Fibroblast of peridontal ligament (primary cell): ENCODE measurements at regions not wholly inside any gene's neighbourhood (a gene's known extent, or its start where the extent isn't known, plus 50 kb on each side); places are given as distances from the start of the nearest gene placed in this dataset.

Experiments used
- DNase-seq: peaks from one replicate; pipeline ENCODE4 v3.0.0-alpha.2; 2010; ENCODE audit errors: extremely low read depth

DNA sequence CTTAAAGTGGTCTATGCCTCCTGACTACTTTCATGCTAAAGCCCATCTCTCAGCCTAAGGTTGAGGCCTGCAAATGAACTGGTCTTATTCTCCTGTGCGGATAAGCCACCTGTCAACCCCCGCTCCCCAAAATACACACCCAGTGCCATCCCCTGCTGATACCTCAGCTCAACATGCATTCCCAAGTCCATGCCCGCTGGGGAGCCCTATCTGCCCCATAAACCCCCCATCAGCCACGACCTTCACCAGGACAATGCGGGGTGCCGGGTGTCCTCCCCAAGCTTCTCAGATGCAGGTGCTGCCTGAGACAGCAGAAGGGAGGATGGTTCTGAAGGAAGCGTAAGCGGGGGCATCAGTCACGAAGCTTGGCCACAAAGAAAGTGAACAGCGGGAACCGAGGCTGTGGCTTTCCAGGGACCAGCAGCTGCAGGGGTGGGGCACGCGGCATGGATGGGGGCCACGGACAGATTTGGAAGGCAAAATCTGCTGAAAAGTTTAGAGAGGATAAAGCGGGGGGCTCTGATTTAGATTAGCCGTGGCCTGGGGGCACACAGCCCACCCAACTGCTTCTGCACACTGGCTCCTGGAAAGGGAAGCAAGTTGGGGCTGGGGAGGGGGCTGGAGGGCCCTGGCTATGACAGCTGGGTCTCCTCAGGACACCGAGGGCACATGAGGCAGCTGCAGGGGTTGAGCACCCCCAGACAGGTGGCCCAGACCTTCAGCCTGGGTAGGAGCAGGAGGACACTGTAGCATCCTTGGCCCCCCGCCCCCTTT, 1391.9 kb downstream of the TBC1D22A start:
- no peak for DNase-seq

DNA sequence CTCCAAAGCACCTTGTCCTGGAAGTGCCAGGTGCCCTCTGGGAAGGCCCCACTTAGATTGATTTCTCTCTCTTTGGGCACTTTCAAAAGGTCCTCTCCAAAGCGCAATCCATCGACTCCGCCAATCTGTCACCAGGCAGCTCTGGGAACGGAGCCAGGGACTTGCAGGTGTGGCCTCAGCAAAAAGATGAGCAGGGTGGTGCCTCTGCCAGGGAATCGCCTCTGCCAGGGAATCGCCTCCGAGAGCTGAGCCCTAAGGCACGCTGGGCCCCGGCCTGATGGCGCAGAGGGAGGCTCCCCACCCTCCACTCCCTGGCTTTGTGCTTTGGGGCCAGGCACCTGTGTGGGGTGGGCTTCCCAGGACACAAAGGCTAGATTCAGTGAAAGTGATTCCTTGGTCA, 1391.3 kb downstream of the TBC1D22A start:
- no peak for DNase-seq

DNA sequence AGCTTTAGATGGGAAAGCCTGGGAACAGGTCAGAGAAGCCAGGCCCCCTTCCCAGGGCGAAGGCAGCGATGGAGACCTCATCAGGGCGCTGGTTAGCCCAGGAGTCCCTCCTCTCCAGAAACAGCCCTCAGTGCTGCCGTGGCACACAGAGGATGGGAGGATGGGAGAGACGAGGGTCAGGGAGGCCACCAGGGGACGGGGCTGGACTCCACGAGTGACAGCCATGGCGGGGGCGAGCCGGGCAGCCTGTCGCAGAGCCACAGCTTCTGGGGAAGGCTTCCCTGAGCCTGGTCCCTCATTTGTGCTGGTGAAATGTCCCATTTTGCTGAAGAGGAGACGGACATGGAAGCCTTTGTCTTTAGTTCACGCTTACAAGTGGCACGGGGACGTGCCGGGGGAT, 1390.5 kb downstream of the TBC1D22A start:
- DNase-seq, result no peak

DNA sequence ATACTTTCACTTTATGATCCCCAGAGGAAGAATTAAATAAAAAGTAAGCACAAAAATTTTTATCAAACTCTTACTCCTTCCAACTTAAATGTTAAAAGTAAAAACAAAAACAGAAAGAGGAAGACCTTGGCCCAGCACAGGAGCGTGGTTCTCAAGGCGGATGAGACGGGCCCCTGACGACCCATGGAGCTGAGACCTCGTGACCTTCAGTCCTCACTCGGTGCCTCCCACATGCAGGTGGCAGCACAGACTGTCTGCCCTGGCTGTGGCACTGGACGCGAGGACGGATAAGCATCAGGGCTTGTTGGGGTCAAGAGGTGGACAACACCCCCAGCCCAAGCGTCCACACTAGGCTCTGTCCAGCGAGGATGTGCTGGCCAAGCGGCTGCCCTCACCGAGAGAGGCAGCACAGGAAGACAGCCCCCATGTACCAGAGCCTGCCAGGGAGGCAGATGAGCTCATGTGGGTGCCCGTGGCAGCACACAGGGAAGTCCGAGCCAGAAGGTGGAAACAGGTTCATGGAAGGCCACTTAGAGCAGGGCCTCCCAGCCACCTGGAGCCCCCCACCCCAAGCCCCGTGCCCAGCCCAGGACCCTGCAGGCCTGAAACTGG, 1389.8 kb downstream of the TBC1D22A start:
- DNase-seq, result no peak

DNA sequence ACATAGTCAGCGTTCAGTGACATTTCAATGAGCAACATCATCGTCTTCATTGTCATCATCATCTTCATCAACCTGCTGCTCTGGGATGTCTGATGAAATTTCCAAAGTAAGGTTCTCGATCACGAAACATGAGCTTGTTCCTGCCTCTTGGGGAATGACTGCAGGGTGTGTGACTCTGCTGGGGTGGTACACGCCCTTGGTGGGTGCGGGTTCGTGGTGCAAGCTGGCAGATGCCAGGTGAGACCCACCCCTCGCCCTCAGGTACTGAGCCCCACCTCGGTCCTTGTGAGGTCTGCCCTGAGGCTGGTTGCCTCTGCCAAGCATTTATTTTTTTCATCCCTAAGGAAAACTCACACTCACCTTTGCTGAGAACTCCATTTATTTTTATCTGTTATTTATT, 1389.2 kb downstream of the TBC1D22A start:
- DNase-seq, result no peak

DNA sequence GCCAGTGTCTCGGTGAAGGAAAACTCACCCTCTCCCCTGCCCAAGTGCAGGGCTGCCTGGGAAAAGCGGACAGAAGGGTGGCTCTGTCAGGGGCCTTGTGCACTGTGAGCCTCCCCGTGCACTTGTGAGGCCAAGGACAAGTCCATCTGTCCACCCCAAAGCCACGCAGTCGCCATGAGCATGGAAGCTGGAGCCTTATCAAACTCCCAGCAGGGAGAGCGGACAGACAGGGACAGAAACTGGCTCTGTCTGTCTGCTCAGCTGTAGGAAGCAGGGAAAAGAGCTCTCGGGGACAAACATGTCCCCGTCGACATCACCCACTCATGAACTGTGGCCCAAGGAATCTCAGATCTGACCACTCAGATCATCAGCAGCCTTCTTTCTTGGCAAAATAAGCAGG, 1385.4 kb downstream of the TBC1D22A start:
- DNase-seq, result no peak

DNA sequence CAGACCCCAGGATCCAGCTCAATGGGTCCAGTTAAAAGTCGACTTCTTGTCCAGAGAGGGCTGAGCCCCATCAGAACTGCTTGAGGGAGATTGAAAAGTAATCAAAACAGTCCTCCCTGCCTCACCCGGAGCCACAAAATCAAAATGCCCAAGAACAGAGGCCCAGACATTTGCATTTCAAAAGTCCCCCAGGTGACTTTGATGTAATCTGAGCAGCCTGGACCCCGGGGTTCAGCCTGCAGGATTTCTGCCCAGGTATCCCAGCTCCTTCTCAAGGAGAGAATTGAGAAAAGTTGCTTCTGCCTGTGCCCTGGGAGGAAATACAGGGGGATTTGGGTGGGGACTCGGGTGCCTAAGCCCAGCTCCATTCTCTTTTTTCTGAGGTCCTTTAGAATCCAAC, 1385.0 kb downstream of the TBC1D22A start:
- no peak for DNase-seq

DNA sequence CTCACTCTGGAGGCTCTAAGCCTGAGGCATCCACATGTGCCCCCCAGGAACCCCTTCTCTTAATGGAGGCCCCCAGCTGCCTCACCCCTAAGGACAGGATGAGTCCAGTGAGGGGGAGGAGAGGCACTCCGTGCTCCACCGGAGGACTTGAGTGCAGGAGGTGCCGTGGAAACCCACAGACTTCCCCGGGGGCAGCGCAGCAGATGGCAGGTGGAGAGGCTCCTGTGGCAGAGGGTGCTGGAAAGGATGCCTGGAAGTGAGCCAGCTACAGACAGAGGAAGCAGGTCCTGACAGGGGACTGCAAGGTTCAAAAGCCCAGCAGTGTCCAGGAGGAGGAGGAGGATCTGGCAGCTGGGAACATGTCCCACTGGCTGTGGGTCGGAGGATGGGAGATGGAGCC, 1384.0 kb downstream of the TBC1D22A start:
- no peak for DNase-seq

DNA sequence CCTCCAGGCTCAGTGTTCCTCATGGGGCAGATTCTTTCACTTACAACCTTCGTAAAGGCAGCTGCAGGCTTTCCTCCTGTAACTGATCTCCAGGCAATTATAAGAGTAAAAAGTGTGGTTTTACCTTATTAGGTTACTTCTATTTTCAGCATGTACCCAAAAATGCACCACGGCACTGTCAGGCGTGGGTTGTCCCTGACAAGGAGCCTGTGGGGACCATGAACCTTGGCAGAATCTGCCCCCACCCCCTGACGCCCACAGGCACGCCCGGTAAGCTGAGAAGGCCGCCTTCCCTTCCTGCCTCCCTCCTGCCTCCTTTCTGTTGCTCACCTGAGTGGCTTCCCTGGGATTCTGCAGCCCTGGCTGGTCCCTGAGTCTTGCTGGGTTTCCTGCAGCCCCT, 1383.3 kb downstream of the TBC1D22A start:
- DNase-seq, result no peak

DNA sequence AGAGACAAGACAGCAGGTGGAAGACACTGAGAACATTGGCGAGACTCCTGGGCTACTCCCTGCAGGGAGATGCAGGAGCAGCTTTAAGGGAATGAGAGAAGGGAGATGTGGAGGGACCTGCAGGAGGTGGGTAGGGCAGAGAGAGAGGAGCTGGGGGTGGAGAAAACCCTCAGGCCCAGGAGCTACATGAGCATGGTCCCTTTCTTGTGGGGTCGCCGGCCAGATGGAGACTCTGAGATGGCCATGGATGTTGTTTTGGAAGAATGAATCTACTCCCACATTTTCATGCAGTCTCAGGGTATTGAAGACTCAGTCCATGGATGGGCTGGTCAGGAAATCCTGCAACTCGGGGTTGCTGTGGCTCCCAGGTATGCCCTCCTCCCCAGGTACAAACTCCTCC, 1381.9 kb downstream of the TBC1D22A start:
- no peak for DNase-seq

DNA sequence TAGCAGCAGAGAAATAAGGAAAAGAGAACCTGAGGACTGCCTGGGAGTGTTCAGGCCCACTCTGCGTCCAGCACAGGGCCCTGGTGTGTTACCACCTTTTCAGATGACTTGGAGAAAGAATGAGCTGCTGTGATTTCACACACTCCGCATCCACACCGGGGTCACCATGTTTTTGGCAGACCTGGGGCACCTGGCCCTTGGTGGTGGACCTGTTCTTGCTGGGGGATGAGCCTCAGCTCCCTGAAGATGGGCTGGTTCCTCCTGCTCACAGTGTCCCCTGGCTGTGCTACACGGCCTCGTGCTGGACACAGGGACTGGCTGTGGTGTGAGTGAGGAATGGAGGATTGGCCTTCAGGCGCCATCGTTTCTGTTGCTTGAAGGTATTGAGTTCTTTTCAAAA, 1381.4 kb downstream of the TBC1D22A start:
- no peak for DNase-seq

DNA sequence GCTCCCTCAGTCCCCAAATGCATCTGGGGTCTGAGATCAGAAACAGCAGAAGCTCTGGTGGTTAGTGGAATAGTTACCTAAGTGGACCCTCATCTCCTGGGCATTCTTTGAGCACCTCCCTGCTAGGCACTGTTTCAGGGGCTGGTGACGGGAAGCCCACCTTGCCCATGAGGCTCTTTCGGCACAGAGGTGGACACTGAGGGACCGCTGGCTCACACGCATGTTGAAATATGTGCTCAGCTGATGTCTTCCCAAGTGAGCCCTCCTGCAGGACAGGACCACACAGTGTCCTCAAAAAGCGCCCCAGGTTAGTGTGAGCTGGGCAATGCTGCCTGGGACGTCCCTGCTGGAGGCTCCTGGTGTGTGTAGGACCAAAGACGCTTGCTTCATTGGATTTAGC, 1379.9 kb downstream of the TBC1D22A start:
- DNase-seq, result no peak

DNA sequence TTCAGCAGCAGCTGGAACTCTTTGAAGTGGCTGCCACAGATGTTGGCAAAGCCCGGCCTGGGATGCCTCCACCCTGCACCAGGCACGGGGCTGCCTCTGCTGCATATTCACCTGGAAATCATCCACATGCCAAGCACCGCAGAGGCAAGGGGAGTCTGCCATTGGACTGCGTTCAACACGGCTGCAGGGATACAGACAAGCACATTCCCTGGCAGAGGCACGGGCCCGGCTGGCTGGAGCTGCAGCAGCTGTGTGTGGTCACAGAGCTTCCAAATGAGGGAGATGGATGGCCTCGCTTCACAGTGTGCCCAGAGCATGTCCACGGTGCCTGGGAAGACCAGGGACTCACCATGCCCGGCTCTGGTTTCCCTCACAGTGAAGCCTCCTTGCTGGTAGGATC, 1378.9 kb downstream of the TBC1D22A start:
- no peak for DNase-seq

DNA sequence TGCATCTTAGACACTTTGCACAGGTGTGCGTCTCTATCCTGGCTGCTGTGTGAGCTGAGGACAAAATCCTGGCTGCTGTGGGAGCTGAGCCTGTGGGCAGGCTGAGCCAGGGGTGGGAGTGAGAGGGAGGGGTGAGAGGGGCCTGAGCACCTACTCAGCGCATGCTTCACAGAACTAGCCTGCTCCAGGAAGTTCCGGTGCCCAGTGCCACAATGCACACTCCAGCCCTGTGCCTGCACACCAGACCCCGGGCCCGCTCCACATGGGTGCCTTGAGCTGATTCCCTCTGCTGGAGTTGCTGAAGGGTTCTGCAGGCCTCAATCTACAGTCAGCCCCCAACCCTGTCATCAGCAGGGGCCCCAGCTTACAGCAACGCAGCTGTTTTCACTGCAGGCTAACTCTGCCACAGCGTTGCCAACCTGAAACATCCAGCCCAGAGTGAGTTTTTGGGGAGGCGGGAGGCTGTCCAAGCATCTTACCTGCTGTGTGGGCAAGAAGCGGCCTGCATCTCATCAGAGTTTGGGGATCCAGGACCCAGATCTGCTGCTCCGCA, 1377.9 kb downstream of the TBC1D22A start:
- no peak for DNase-seq

DNA sequence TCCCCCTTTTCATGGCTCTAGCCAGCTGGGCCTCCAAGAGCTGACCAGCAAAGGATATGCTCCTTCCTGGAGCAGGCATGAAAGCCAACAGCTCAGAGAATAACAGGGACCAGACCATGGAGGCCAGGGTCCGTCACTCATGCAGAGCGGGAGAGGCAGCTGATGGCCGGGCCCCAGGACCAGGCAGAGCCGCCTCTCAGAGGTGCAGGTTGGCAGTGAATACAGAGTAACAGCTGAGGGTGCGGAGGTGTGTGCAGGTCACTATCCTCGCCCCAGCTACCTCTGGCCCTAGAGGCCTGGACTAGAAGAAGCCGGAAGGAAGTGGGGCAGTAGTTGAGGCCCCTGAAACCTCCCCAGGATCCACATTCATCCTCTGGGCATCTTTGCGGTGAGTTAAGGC, 1377.3 kb downstream of the TBC1D22A start:
- no peak for DNase-seq

DNA sequence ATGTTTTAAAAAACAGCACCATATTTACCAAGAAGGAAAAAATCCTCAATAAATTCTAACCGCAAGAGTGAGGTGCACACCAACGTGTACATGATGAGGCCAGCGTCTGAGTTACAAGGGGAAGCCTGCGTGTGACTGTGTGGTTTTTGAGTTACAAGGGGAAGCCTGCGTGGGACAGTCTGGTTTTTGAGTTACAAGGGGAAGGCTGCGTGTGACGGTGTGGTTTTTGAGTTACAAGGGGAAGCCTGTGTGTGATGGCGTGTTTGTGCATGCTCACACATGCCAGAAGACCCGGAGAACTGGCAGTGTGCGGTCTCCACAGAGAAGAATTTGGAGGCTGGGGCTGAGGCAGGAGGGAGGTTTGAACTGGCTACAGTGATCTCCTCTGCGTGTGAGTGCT, 1376.4 kb downstream of the TBC1D22A start:
- DNase-seq, result no peak

DNA sequence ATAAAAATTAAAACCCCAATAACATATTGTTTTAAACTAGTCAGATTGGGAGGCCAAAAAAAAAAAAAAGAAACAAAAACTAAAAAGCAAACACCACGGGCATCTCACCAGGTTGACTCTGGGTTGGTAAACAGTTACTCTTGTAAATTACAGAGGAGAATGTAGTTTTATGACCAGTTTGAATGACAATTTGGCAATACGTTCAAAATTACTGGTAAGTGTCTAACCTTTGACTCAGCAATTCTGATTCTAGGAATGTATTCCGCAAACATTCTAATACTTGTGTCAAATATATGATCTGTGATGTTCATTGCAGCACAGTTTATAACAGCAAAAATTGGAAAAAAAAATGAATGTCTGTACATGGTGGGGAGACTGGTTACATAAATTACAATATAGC, 1376.0 kb downstream of the TBC1D22A start:
- DNase-seq, result no peak

DNA sequence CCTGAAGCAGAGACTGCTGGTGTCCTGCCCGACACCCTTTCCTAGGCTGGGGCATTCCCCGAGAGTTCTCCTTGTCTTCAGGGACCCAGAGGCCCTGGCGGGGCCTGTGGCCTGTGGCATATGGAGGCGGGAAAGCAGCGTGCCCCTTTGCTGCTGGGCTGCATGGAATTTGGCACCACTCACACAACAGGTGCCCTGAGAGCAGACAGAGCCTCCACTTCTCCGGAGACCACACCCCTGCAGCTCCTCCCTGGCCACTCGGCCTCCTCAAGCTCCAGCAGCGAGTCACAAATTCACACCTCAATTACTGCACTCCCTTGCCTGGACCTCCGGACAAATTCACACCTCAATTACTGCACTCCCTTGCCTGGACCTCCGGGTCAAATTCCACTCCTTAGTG, 1375.2 kb downstream of the TBC1D22A start:
- DNase-seq, result no peak

DNA sequence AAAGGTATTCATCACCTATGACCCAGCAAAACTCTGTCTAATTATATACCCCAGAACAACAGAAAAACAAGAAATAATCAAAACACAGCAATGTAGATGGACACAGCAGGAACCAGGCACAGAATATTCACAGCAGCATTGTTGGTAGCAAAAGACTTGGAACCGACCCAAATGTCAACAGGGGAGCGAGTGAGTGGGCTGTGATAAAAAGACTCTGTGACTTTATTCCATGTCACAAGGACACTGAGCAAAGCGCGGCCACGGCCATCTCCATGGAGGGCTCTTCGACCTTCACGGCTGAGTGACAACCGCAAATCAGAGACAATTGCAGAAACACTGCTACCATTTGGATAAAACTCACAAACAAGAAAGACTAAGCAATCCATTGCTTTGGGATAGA, 1373.1 kb downstream of the TBC1D22A start:
- DNase-seq, result no peak

DNA sequence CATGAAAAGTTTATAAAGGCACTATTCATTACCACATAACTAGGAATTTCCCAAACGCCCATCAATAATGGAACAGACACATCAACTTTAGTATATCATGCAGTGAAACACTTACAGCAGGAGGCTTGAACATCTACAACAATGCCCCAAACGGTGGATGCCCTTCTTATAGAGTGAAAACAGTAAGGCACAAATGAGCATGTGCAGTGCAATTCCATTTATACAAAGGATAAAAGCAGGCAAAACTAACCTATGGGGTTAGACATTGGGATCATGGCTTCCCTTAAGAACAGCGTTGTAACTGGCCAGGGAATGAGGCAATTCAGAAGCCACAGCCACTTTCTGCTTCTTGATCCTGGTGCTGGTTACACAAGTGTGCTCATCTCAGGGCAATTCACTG, 1363.0 kb downstream of the TBC1D22A start:
- DNase-seq, result no peak

DNA sequence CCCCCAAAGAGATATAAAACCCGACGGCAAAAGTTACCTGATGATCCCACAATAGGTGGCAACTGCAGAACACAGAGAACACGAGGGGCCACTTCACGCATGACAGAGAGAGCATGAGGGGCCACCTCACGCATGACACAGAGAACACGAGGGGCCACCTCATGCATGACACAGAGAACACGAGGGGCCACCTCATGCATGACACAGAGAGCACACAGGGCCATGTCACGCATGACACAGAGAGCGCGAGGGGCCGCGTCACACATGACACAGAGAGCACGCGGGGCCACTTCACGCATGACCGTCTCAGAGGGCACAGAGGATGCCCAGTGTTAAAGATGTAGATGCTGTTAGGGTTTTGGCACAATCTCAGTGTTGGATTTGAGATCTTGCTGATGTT, 1359.5 kb downstream of the TBC1D22A start:
- DNase-seq, result no peak

DNA sequence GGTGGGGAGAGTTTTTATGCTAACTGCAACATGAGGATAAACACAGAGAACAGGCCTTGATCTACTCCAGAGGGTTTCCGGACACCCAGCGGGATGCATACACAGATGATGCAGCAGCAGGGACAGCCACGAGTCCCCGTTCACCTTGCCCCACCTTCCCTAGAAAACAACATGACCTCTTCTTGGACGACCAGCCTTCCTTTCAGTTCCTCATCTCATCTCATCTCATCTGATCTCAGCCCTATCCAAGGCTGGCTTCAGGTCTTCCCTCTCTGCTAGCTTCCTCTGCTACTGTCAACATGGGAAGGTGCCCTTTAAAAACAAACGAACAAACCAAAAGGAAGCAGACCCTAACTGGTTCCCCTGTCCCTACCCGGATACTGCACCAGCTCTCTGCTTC, 1356.2 kb downstream of the TBC1D22A start:
- DNase-seq, result no peak

DNA sequence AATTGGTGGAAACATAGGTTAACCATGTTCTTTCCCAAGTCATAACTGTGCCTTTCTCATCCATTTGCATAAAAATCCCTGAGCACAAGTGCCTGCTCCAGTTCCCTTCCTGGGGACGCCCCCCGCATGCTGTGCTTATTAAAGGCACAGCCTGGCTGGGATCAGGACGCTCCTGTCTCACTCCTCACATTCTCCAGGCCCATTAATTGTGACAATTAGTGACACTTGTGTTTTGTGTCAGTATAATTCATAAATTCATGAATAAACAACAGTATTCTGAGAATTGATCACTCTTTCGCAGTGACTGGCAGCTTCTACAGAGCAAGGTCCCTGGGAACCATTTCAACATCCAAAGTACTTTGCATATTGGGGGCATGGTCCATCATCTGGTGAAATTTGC, 1354.4 kb downstream of the TBC1D22A start:
- DNase-seq, result no peak
